HG03139 (cell line): ENCODE measurements at regions not wholly inside any gene's neighbourhood (a gene's known extent, or its start where the extent isn't known, plus 50 kb on each side); places are given as distances from the start of the nearest gene placed in this dataset.

Experiments used
- ATAC-seq: cut with Tn5 transposase; IDR thresholded peaks from one replicate; pipeline ENCODE4 v1.9.1; 2021; ENCODE audit not compliant: unreplicated experiment

- ATAC-seq: no peak
Measured at GRCh38 chr13:21757763-21758162, 86.9 kb downstream of the FGF9 start.

- ATAC-seq: no peak
Measured at GRCh38 chr13:21758441-21758840, 87.6 kb downstream of the FGF9 start.

- no peak for ATAC-seq
Measured at GRCh38 chr13:21759463-21759862, 88.6 kb downstream of the FGF9 start.

GRCh38 chr13:21759911-21760310 lies 89.0 kb downstream of the FGF9 start:
- no peak for ATAC-seq

GRCh38 chr13:21761770-21762169 lies 90.9 kb downstream of the FGF9 start:
- ATAC-seq: no peak

- no peak for ATAC-seq
Measured at GRCh38 chr13:21762512-21762911, 91.6 kb downstream of the FGF9 start.

GRCh38 chr13:21767032-21767431 lies 96.2 kb downstream of the FGF9 start:
- no peak for ATAC-seq

- no peak for ATAC-seq
Measured at GRCh38 chr13:21771075-21771474, 100.2 kb downstream of the FGF9 start.

GRCh38 chr13:21777166-21777565 lies 106.3 kb downstream of the FGF9 start:
- ATAC-seq: no peak

- no peak for ATAC-seq
Measured at GRCh38 chr13:21777813-21778212, 106.9 kb downstream of the FGF9 start.

GRCh38 chr13:21782736-21783135 lies 111.9 kb downstream of the FGF9 start:
- ATAC-seq: no peak

GRCh38 chr13:21785990-21786389 lies 115.1 kb downstream of the FGF9 start:
- ATAC-seq: no peak

- no peak for ATAC-seq
Measured at GRCh38 chr13:21796066-21796465, 125.2 kb downstream of the FGF9 start.

- no peak for ATAC-seq
Measured at GRCh38 chr13:21796775-21797514, 126.1 kb downstream of the FGF9 start.

GRCh38 chr13:21797736-21798135 lies 126.9 kb downstream of the FGF9 start:
- no peak for ATAC-seq

GRCh38 chr13:21798181-21798580 lies 127.3 kb downstream of the FGF9 start:
- no peak for ATAC-seq

GRCh38 chr13:21799671-21800070 lies 128.8 kb downstream of the FGF9 start:
- no peak for ATAC-seq

GRCh38 chr13:21800837-21801616 lies 130.2 kb downstream of the FGF9 start:
- ATAC-seq: no peak

GRCh38 chr13:21805733-21806132 lies 134.9 kb downstream of the FGF9 start:
- no peak for ATAC-seq

- ATAC-seq: no peak
Measured at GRCh38 chr13:21812192-21812626, 141.3 kb downstream of the FGF9 start.

GRCh38 chr13:21813110-21813509 lies 142.2 kb downstream of the FGF9 start:
- ATAC-seq: no peak

GRCh38 chr13:21813844-21814243 lies 143.0 kb downstream of the FGF9 start:
- ATAC-seq: no peak
